ENCODE measurements at regions not wholly inside any gene's neighbourhood (a gene's known extent, or its start where the extent isn't known, plus 50 kb on each side); places are given as distances from the start of the nearest gene placed in this dataset.

DNA sequence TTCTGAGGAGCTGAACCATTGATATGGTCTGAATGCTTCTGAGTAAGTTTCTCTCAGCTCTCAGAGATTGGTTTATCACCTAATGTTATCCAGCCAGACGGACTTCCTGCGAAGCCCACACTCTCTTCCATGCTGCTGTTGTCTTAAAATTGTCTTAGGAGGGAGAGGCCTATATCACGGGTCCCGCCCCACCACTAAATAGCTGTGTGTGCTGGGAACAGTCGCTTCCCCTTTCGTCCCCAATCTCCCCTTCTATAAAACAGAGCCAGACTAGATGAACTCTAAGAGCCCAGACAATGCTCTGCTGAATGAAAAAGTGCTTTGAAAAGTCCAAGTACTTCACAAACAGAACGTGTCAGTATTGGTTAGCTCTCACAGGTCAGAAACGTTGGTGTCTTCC, 81.4 kb upstream of the AKIP1 start:
- Histone ChIP-seq H3K36me3 (ENCODE audit: insufficient read depth, low read length) (no peaks in the 10 kb centered on the region), H3K9ac (ENCODE audit: low read depth, low read length) (no peak overlapping the region), H3K4me1 (ENCODE audit: control insufficient read depth, insufficient read depth, low read length) (peaks cover 52% of the 10 kb centered on the region), H3K4me2 (ENCODE audit: low read length) (no peak overlapping the region), H3K4me3 (ENCODE audit: low read length) (no peak overlapping the region), H3K9me3 (replicated peaks; ENCODE audit: low read length) (no peaks in the 10 kb centered on the region), H3K27me3 (ENCODE audit: control insufficient read depth, insufficient read depth, low read length) (no peaks in the 10 kb centered on the region)

DNA sequence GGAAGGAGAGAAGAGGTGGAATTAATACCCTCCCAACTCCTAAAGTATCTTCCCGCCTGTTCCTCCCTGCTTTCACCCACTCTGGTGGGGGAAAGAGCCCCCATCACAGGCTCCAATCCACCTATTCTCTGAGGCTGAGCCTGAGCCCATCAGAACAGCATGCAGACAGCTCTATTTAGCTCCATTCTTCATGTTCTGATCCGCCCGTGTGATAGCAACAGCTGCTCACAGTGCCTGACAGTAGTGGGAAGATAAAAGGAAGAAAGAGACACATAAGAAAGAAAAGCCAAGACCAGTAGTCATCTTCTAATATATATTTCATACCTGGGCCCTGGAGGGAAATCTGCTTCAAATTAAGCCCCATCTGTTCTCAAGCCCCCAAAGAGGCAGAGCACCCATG, 80.3 kb upstream of the AKIP1 start:
- H3K4me3 ChIP-seq (ENCODE audit: low read length): no peak overlapping the region
- H3K4me1 ChIP-seq (ENCODE audit: control insufficient read depth, insufficient read depth, low read length): peaks cover 50% of the 10 kb centered on the region
- no peaks in the 10 kb centered on the region for H3K27me3 ChIP-seq (ENCODE audit: control insufficient read depth, insufficient read depth, low read length)
- no peak overlapping the region for H3K4me2 ChIP-seq (ENCODE audit: low read length)
- no peaks in the 10 kb centered on the region for H3K9me3 ChIP-seq (replicated peaks; ENCODE audit: low read length)
- H3K9ac ChIP-seq (ENCODE audit: low read depth, low read length): no peak overlapping the region
- H3K36me3 ChIP-seq (ENCODE audit: insufficient read depth, low read length): no peaks in the 10 kb centered on the region

DNA sequence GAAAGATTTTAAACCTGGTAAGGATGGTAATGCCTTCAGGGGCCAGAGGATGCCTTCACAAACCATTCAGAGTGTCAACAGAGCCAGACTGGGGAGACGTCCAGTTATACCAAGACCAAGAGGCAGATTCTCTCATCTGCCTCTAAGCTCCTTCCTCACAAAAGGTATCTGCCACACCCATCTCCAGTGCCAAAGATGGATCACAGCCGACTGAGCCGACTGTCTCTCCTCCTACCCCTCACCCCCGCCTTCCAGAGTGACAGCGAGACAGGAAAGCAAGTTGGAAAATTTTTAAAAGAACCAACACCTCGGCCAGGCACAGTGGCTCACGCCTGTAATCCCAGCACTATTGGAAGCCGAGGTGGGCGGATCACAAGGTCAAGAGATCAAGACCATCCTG, 79.1 kb upstream of the AKIP1 start:
- no peak overlapping the region for H3K9ac ChIP-seq (ENCODE audit: low read depth, low read length)
- H3K36me3 ChIP-seq (ENCODE audit: insufficient read depth, low read length): no peaks in the 10 kb centered on the region
- peaks cover 38% of the 10 kb centered on the region for H3K4me1 ChIP-seq (ENCODE audit: control insufficient read depth, insufficient read depth, low read length)
- no peak overlapping the region for H3K4me3 ChIP-seq (ENCODE audit: low read length)
- H3K4me2 ChIP-seq (ENCODE audit: low read length): no peak overlapping the region
- H3K27me3 ChIP-seq (ENCODE audit: control insufficient read depth, insufficient read depth, low read length): no peaks in the 10 kb centered on the region
- no peaks in the 10 kb centered on the region for H3K9me3 ChIP-seq (replicated peaks; ENCODE audit: low read length)

DNA sequence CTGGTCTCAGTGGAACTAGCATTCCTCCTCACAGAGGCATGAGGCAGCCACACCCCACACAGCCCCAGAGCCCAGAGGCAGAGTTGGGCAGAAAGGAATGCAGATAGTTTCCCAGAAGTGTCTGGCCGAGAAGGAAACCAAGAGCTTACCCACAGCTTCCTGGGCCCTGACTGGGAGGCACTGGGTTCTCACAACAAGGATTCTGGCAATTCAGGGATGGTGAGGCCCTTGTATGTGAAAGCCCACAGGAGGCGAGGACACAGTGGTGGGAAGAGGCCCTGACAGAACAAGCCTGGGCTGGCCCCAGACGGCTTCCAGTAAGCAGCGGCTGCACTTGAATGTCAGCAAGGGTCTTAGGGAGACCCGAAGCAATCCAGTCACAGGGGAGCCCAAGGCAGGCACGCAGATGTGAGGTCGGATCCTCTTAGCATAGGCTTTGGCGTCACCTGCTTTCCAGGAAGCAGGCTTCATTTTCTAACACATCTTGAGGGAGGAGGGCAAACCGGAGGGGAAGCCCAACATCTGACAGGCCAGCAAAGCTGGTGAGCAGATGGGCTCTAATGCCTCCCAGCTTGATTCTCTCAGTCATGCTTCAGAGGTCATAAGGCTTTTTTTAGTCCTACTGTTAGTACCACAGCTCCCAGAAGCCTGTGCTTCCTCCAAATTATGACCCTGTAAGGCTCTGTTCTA, 78.3 kb upstream of the AKIP1 start:
- H3K4me1 ChIP-seq (ENCODE audit: control insufficient read depth, insufficient read depth, low read length): peaks cover 30% of the 10 kb centered on the region
- peak overlapping the region; percentile 29 for H3K4me3 ChIP-seq (ENCODE audit: low read length)
- H3K9ac ChIP-seq (ENCODE audit: low read depth, low read length): peak overlapping the region; percentile 67

DNA sequence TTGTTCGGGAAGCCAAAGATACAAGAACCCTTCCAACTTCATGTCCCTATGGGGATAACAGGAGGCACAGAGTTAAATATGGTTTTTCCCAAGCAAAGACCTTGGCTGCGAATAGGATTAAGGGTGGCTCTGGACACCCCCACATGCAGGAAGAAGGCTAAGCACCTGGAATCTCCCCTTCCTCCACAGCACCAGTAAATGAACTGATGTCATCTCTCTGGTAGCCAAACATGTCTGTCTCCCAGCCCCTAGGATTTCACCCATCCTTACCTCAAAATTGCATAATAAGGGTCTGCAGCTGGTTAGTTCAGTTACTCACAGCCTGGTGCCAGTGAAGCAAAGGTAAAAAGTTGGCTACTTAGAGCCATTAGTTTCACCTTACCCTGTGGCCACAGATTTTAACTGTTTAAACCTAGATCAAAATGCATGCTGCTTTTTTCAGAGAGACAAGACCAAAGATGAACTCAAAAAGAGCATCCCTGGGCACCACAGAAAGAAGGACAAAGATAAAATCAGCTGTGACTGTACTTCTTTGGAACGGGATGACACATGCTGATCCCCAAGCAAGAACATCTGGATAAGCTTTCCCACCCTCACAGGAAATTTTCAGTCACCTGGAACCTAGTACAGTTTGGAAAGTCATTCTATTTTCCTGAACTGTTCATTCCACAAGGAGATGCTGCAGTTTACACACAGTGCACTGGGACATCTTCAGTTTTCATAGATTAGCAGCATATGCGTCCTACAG, 77.2 kb upstream of the AKIP1 start:
- no peak overlapping the region for H3K9ac ChIP-seq (ENCODE audit: low read depth, low read length)
- peaks cover 40% of the 10 kb centered on the region for H3K4me1 ChIP-seq (ENCODE audit: control insufficient read depth, insufficient read depth, low read length)
- H3K4me3 ChIP-seq (ENCODE audit: low read length): no peak overlapping the region

More for the DNA sequence above, 78.3 kb upstream of the AKIP1 start:
- Histone ChIP-seq H3K4me2 (ENCODE audit: low read length) (peak overlapping the region; percentile 63), H3K9me3 (replicated peaks; ENCODE audit: low read length) (no peaks in the 10 kb centered on the region), H3K27me3 (ENCODE audit: control insufficient read depth, insufficient read depth, low read length) (no peaks in the 10 kb centered on the region), H3K36me3 (ENCODE audit: insufficient read depth, low read length) (no peaks in the 10 kb centered on the region)

DNA sequence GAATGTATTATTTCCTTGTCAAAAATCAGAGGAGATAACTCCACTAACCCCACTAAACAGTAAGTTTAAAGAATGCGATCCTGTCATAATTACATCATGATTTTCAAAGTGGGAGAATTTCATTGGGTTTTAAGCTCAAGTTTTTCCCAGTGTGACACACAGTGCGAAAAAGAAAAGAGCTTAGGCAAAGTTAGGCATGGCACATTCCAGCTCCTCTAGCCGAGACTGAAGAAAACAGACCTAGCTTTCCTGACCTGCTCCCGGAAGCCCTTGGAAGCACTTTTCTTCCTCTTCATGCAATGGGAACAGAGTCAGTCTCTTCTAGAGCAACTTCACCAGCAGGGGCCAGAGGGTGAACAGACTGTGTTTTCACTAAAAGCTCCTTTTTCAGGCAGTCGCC, 76.6 kb upstream of the AKIP1 start:
- Histone ChIP-seq H3K9ac (ENCODE audit: low read depth, low read length) (no peak overlapping the region), H3K27me3 (ENCODE audit: control insufficient read depth, insufficient read depth, low read length) (no peaks in the 10 kb centered on the region), H3K9me3 (replicated peaks; ENCODE audit: low read length) (no peaks in the 10 kb centered on the region), H3K4me1 (ENCODE audit: control insufficient read depth, insufficient read depth, low read length) (peaks cover 41% of the 10 kb centered on the region), H3K36me3 (ENCODE audit: insufficient read depth, low read length) (no peaks in the 10 kb centered on the region), H3K4me3 (ENCODE audit: low read length) (no peak overlapping the region), H3K4me2 (ENCODE audit: low read length) (peak overlapping the region; percentile 2)

More for the DNA sequence above, 77.2 kb upstream of the AKIP1 start:
- H3K27me3 ChIP-seq (ENCODE audit: control insufficient read depth, insufficient read depth, low read length): no peaks in the 10 kb centered on the region
- H3K36me3 ChIP-seq (ENCODE audit: insufficient read depth, low read length): no peaks in the 10 kb centered on the region
- no peaks in the 10 kb centered on the region for H3K9me3 ChIP-seq (replicated peaks; ENCODE audit: low read length)
- H3K4me2 ChIP-seq (ENCODE audit: low read length): no peak overlapping the region

DNA sequence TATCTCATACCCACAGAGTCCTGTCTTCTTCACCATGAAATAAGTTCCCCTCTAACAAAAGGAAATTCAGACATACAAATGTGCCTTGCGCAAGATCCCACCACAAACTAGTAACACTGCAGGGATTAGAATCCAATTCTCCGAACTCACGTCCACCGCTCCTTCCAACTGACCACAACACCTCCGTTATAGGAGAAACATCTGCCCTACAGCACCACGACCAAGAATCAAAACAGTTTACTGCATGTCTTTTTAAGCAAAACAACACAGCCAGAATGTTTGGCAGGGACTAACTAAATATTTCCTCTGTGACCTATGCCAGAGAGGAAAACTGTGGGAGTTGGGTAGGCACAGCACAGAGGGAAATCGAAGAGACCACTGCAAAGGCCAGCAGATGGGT, 72.7 kb upstream of the AKIP1 start:
- Histone ChIP-seq H3K9me3 (replicated peaks; ENCODE audit: low read length) (no peaks in the 10 kb centered on the region), H3K36me3 (ENCODE audit: insufficient read depth, low read length) (no peaks in the 10 kb centered on the region), H3K4me1 (ENCODE audit: control insufficient read depth, insufficient read depth, low read length) (peaks cover 32% of the 10 kb centered on the region), H3K9ac (ENCODE audit: low read depth, low read length) (no peak overlapping the region), H3K27me3 (ENCODE audit: control insufficient read depth, insufficient read depth, low read length) (no peaks in the 10 kb centered on the region), H3K4me3 (ENCODE audit: low read length) (no peak overlapping the region), H3K4me2 (ENCODE audit: low read length) (peak overlapping the region; percentile 24)

DNA sequence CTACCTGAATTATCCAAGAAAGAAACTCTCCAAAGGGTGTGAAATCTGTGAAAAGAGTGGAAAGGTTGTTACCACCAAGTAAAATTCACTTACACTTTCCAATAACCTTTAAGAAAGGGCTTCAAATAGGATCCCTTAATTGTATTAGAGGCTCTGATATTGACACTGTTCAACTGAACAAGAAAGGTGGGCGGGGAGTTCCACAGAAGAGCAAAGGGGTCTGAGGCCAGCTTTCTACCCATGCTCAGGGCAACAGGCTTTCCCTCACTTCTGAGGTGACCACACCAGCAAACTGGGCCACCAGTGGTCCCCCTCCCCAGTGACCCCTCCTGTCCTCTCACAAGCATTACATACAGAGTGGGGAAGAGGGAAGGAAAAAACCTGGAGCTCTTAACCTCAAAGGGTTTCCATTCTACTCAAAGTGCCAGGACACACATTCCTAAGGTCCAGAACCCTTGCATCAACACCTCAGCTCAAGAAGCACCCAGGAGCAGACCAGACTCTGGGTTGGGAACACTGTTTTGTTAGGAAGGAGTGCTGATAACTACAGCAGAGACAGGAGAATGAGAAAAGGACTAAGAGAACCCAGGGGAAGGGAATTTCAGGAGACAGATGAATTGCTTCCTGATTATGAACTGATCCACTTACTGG, 71.6 kb upstream of the AKIP1 start:
- no peak overlapping the region for H3K4me2 ChIP-seq (ENCODE audit: low read length)
- H3K4me3 ChIP-seq (ENCODE audit: low read length): no peak overlapping the region
- no peaks in the 10 kb centered on the region for H3K27me3 ChIP-seq (ENCODE audit: control insufficient read depth, insufficient read depth, low read length)
- H3K9me3 ChIP-seq (replicated peaks; ENCODE audit: low read length): no peaks in the 10 kb centered on the region
- no peaks in the 10 kb centered on the region for H3K36me3 ChIP-seq (ENCODE audit: insufficient read depth, low read length)
- H3K4me1 ChIP-seq (ENCODE audit: control insufficient read depth, insufficient read depth, low read length): peaks cover 20% of the 10 kb centered on the region
- H3K9ac ChIP-seq (ENCODE audit: low read depth, low read length): no peak overlapping the region

DNA sequence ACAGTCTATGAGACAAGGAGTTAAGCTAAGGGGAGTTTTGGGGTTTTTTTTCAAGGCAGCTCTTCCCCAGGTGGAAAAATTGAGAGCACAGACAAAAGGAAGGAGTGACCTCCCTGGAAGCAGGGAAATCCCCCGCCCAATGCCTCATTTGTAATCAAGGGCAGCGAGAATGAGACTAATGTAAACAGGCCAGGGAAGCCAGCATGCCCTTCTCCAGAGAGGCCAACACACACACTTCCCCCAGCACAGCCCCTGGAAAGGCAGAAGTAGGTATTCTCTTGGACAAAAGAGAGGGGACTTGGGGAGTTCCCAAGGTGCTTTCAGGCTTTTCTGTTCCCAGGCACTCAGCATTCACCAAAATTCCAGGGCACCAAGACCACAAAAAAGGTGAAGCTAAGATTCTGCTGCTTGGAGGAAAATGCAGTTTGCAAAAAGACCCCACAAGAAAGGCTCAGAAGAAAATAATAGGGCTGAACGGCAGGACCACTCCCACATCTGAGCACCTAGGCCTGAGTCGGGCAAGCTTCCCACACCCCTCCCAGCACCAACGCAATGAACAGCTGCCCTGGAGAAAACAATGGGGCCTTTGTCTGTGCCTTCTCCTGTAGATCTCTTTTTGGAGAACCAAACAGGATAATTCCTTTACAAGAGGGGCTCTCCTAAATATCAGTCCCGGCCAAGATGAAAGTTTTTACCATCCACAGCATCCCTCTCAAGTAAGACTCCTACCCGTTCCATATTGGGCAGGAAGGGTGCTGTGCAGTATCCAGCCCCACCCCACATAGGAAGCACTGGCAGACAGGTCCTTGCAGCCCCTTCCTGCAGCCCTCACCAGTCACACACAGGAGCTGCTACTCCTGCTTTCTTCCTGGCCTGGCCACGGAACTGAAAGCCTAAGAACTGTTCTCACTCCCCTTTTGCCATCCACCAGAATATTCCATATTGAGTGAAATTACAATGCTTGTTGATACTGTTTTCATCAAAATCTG, 70.7 kb upstream of the AKIP1 start:
- no peaks in the 10 kb centered on the region for H3K36me3 ChIP-seq (ENCODE audit: insufficient read depth, low read length)
- H3K27me3 ChIP-seq (ENCODE audit: control insufficient read depth, insufficient read depth, low read length): no peaks in the 10 kb centered on the region
- H3K4me1 ChIP-seq (ENCODE audit: control insufficient read depth, insufficient read depth, low read length): peaks cover 18% of the 10 kb centered on the region
- no peaks in the 10 kb centered on the region for H3K9me3 ChIP-seq (replicated peaks; ENCODE audit: low read length)
- no peak overlapping the region for H3K4me2 ChIP-seq (ENCODE audit: low read length)
- no peak overlapping the region for H3K4me3 ChIP-seq (ENCODE audit: low read length)
- no peak overlapping the region for H3K9ac ChIP-seq (ENCODE audit: low read depth, low read length)

DNA sequence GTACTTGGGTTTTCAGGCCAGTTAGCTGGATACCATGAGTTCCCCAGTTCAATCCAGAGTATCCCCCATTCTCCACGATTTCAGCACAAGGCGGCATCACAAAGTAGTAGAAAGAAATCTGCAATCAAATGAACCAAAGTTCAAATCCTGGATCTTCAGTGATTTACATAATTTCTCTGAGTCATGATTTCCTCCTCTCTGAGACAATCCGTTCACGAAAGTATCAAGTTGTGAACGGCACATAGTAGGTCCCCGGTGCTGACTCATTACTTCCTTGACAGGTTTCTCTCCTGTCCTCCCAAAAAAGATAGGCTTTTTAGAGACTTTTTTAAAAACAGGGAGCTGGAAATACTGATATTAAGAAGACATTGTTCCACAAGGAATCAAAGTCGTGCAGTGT, 69.1 kb upstream of the AKIP1 start:
- Histone ChIP-seq H3K36me3 (ENCODE audit: insufficient read depth, low read length) (no peaks in the 10 kb centered on the region), H3K27me3 (ENCODE audit: control insufficient read depth, insufficient read depth, low read length) (no peaks in the 10 kb centered on the region), H3K9ac (ENCODE audit: low read depth, low read length) (no peak overlapping the region), H3K4me3 (ENCODE audit: low read length) (no peak overlapping the region), H3K4me2 (ENCODE audit: low read length) (no peak overlapping the region), H3K4me1 (ENCODE audit: control insufficient read depth, insufficient read depth, low read length) (peaks cover 18% of the 10 kb centered on the region), H3K9me3 (replicated peaks; ENCODE audit: low read length) (no peaks in the 10 kb centered on the region)

DNA sequence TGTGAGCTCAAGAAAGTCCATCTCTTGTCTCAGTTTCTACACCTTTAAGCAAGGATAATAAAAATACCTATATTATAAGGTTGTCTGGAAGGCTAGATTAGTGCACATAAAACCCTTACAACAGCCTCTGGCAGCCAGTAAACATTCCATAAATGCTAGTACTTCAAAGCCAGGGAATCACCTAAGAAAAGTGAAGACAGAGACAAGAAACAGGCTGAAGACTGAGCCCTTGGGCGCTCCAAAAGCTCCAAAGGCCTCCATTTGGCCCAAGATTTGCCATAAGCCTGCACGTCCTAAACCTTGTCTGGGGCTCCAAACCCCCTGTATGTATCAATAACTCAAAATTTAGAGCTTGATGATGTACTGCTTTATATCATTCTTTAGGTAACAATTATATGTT, 52.2 kb upstream of the AKIP1 start:
- Histone ChIP-seq H3K36me3 (ENCODE audit: insufficient read depth, low read length) (no peaks in the 10 kb centered on the region), H3K4me3 (ENCODE audit: low read length) (no peak overlapping the region), H3K4me2 (ENCODE audit: low read length) (no peak overlapping the region), H3K27me3 (ENCODE audit: control insufficient read depth, insufficient read depth, low read length) (no peaks in the 10 kb centered on the region), H3K4me1 (ENCODE audit: control insufficient read depth, insufficient read depth, low read length) (peaks cover 7% of the 10 kb centered on the region), H3K9me3 (replicated peaks; ENCODE audit: low read length) (no peaks in the 10 kb centered on the region), H3K9ac (ENCODE audit: low read depth, low read length) (no peak overlapping the region)

All from skeletal muscle satellite cell (primary cell).